GM12875 (cell line): ENCODE measurements at regions not wholly inside any gene's neighbourhood (a gene's known extent, or its start where the extent isn't known, plus 50 kb on each side); places are given as distances from the start of the nearest gene placed in this dataset.

Source experiments
- H3K4me3 ChIP-seq: one replicate; pipeline ENCODE4 v1.5.1; 2011; ENCODE audit warnings: low read depth, low read length, control low read depth
- TF ChIP-seq, protein P1 (sequence below): IDR thresholded peaks from 2 replicates; pipeline ENCODE4 v1.5.1; 2011; ENCODE audit warnings: low read depth, mild to moderate bottlenecking, control low read depth, inconsistent platforms, low read length, moderate library complexity, borderline replicate concordance; ENCODE audit not compliant: insufficient read depth

GRCh38 chr5:3122985-3123762 lies 371.7 kb upstream of the IRX2 start:
- TF ChIP-seq, protein P1, sequence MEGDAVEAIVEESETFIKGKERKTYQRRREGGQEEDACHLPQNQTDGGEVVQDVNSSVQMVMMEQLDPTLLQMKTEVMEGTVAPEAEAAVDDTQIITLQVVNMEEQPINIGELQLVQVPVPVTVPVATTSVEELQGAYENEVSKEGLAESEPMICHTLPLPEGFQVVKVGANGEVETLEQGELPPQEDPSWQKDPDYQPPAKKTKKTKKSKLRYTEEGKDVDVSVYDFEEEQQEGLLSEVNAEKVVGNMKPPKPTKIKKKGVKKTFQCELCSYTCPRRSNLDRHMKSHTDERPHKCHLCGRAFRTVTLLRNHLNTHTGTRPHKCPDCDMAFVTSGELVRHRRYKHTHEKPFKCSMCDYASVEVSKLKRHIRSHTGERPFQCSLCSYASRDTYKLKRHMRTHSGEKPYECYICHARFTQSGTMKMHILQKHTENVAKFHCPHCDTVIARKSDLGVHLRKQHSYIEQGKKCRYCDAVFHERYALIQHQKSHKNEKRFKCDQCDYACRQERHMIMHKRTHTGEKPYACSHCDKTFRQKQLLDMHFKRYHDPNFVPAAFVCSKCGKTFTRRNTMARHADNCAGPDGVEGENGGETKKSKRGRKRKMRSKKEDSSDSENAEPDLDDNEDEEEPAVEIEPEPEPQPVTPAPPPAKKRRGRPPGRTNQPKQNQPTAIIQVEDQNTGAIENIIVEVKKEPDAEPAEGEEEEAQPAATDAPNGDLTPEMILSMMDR, result no peak

GRCh38 chr5:3122216-3122615 lies 370.7 kb upstream of the IRX2 start:
- TF ChIP-seq, protein P1, result no peak
- H3K4me3 ChIP-seq, result no peak overlapping the region

More at GRCh38 chr5:3122985-3123762, 371.7 kb upstream of the IRX2 start:
- no peak overlapping the region for H3K4me3 ChIP-seq

- TF ChIP-seq, protein P1, result no peak
- H3K4me3 ChIP-seq, result no peak overlapping the region
Measured at GRCh38 chr5:3121813-3122212, 370.3 kb upstream of the IRX2 start.

- TF ChIP-seq, protein P1, result no peak
- H3K4me3 ChIP-seq, result no peak overlapping the region
Measured at GRCh38 chr5:3120028-3120427, 368.6 kb upstream of the IRX2 start.

- TF ChIP-seq, protein P1, result no peak
- no peak overlapping the region for H3K4me3 ChIP-seq
Measured at GRCh38 chr5:3119435-3119834, 368.0 kb upstream of the IRX2 start.

DNA sequence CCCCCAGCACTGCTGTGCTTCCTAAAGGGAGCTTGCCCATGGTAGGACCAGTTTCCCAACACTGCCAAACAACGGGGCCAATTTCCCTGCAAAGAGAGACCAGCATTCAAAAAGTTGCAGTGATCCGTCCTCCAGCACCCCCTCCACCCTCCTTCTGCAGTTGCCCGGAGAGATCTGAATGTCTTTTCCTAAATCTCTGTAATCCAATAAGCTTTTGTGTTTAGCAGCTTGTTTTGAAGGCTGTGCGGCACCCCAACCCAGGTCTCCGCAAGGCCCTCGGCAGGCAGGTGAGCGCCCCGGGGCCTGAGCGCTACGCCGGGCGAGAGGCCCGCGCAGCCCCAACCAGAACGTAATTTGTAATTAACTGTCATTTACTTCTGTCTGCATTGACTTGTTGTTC lies 366.9 kb upstream of the IRX2 start:
- TF ChIP-seq, protein P1, result no peak
- no peak overlapping the region for H3K4me3 ChIP-seq

- TF ChIP-seq, protein P1, result no peak
- no peak overlapping the region for H3K4me3 ChIP-seq
Measured at GRCh38 chr5:3116366-3116765, 364.9 kb upstream of the IRX2 start.
